WTC11 (cell line): ENCODE measurements at regions not wholly inside any gene's neighbourhood (a gene's known extent, or its start where the extent isn't known, plus 50 kb on each side); places are given as distances from the start of the nearest gene placed in this dataset.

Experiments
- ATAC-seq: fragments of 200-7000 bp; cut with Tn5 transposase; 2 replicates; pipeline ENCODE4 v1.10.0; 2021; ENCODE audit warnings: mild to moderate bottlenecking, moderate library complexity
- CTCF ChIA-PET: fragments of 300-600 bp; sonication (Branson Sonifier 250); formaldehyde crosslinking; loops from one replicate; lab custom pipeline; 2021; ENCODE audit warnings: antibody characterized with exemption; lab: Charles Lee
- POLR2A ChIA-PET: fragments of 350-600 bp; sonication (Branson Sonifier 250); formaldehyde crosslinking; loops from one replicate; lab custom pipeline; 2021; ENCODE audit warnings: antibody characterized with exemption; lab: Charles Lee
- DNase-seq: peaks from one replicate; pipeline ENCODE4 v3.0.0; 2021; ENCODE audit warnings: low spot score
- H3K27ac Mint-ChIP-seq: 2 replicates; pipeline ENCODE4 v1.8.0; 2021; ENCODE audit warnings: mixed read lengths
- H3K27me3 Mint-ChIP-seq: 2 replicates; pipeline ENCODE4 v1.8.0; 2021; ENCODE audit warnings: low read depth, mild to moderate bottlenecking, moderate library complexity, mixed read lengths
- H3K36me3 Mint-ChIP-seq: 2 replicates; pipeline ENCODE4 v1.8.0; 2021; ENCODE audit warnings: mixed read lengths
- H3K4me1 Mint-ChIP-seq: 2 replicates; pipeline ENCODE4 v1.8.0; 2022; ENCODE audit warnings: mixed read lengths
- H3K4me3 Mint-ChIP-seq: 2 replicates; pipeline ENCODE4 v1.8.0; 2021; ENCODE audit warnings: mild to moderate bottlenecking, moderate library complexity, mixed read lengths
- H3K9me3 Mint-ChIP-seq: 2 replicates; pipeline ENCODE4 v1.8.0; 2021; ENCODE audit warnings: mixed read lengths
- ATF1 ChIP-seq: sonication (generic); formaldehyde crosslinking; IDR thresholded peaks from 2 replicates; pipeline ENCODE4 v1.8.1; 2023; ENCODE audit warnings: mild to moderate bottlenecking, moderate library complexity, missing genetic modification reagents
- CREM ChIP-seq: sonication (generic); formaldehyde crosslinking; IDR thresholded peaks from 2 replicates; pipeline ENCODE4 v1.8.1; 2022; ENCODE audit warnings: mild to moderate bottlenecking, missing genetic modification reagents, moderate library complexity
- CTCF ChIP-seq: fragments of 200-600 bp; IDR thresholded peaks from 2 replicates; pipeline ENCODE4 v1.8.0; 2022; ENCODE audit warnings: antibody characterized with exemption
- ETV6 ChIP-seq: sonication (generic); formaldehyde crosslinking; IDR thresholded peaks from 2 replicates; pipeline ENCODE4 v1.8.1; 2022; ENCODE audit warnings: mild to moderate bottlenecking, missing genetic modification reagents
- FOXK1 ChIP-seq: sonication (generic); formaldehyde crosslinking; IDR thresholded peaks from 2 replicates; pipeline ENCODE4 v1.8.0; 2022; ENCODE audit warnings: mild to moderate bottlenecking, moderate library complexity, missing genetic modification reagents
- HMGA2 ChIP-seq: fragments of 250-450 bp; sonication (Bioruptor Pico); IDR thresholded peaks from 2 replicates; pipeline ENCODE4 v1.4.0; 2021; ENCODE audit warnings: mild to moderate bottlenecking, moderate library complexity
- HMGXB4 ChIP-seq: sonication (generic); formaldehyde crosslinking; IDR thresholded peaks from 2 replicates; pipeline ENCODE4 v1.8.1; 2023; ENCODE audit warnings: mild to moderate bottlenecking, moderate library complexity, missing genetic modification reagents
- JUN ChIP-seq: sonication (generic); formaldehyde crosslinking; IDR thresholded peaks from 2 replicates; pipeline ENCODE4 v1.8.0; 2023; ENCODE audit warnings: mild to moderate bottlenecking, missing genetic modification reagents
- KAT7 ChIP-seq: sonication (generic); formaldehyde crosslinking; IDR thresholded peaks from 2 replicates; pipeline ENCODE4 v1.8.1; 2023; ENCODE audit warnings: missing genetic modification reagents, mild to moderate bottlenecking, borderline replicate concordance
- NFYB ChIP-seq: sonication (generic); formaldehyde crosslinking; conservative IDR thresholded peaks from 2 replicates; pipeline ENCODE4 v1.8.0; 2022; ENCODE audit warnings: low read depth, missing genetic modification reagents
- NR1H2 ChIP-seq: sonication (generic); formaldehyde crosslinking; IDR thresholded peaks from 2 replicates; pipeline ENCODE4 v1.9.0; 2021; ENCODE audit warnings: mild to moderate bottlenecking, moderate library complexity, missing genetic modification reagents
- SMAD4 ChIP-seq: sonication (generic); formaldehyde crosslinking; IDR thresholded peaks from 2 replicates; pipeline ENCODE4 v1.8.0; 2022; ENCODE audit warnings: mild to moderate bottlenecking, missing genetic modification reagents
- TEAD4 ChIP-seq: sonication (generic); formaldehyde crosslinking; IDR thresholded peaks from 2 replicates; pipeline ENCODE4 v1.8.0; 2022; ENCODE audit warnings: mild to moderate bottlenecking, missing genetic modification reagents
- ZBTB21 ChIP-seq: sonication (generic); formaldehyde crosslinking; IDR thresholded peaks from 2 replicates; pipeline ENCODE4 v1.8.1; 2023; ENCODE audit warnings: mild to moderate bottlenecking, missing genetic modification reagents, borderline replicate concordance
- ZNF121 ChIP-seq: sonication (generic); formaldehyde crosslinking; IDR thresholded peaks from 2 replicates; pipeline ENCODE4 v1.8.0; 2023; ENCODE audit warnings: missing genetic modification reagents
- ZNF532 ChIP-seq: fragments of 250-450 bp; sonication (Bioruptor Pico); IDR thresholded peaks from 2 replicates; pipeline ENCODE4 v1.9.0; 2021; ENCODE audit warnings: mild to moderate bottlenecking, borderline replicate concordance

GRCh38 chr14:44589180-44589579 lies 82.1 kb upstream of the FSCB start:
- TF ChIP-seq ZBTB21 (CRISPR knock-in tag): no peak
- TF ChIP-seq CREM: no peak
- DNase-seq (no peak), ATAC-seq (no peak)
- ChIA-PET POLR2A (no interaction called here), CTCF (no interaction called here)
- Mint-ChIP-seq H3K27ac (no peak overlapping the region), H3K27me3 (no peaks in the 10 kb centered on the region), H3K36me3 (no peaks in the 10 kb centered on the region), H3K4me1 (no peaks in the 10 kb centered on the region), H3K4me3 (no peak overlapping the region), H3K9me3 (peaks cover 6% of the 10 kb centered on the region)

- ChIA-PET CTCF (no interaction called here), POLR2A (no interaction called here)
- peaks cover 9% of the 10 kb centered on the region; the same call in 1 of the 2 replicates for H3K36me3 Mint-ChIP-seq
- DNase-seq (no peak), ATAC-seq (no peak)
- H3K9me3 Mint-ChIP-seq: peaks cover 23% of the 10 kb centered on the region
- H3K4me3 Mint-ChIP-seq: no peak overlapping the region
- TF ChIP-seq NFYB (CRISPR knock-in tag) (no peak), JUN (no peak), ATF1 (no peak), ZNF532 (no peak), CTCF (no peak)
- no peaks in the 10 kb centered on the region for H3K27me3 Mint-ChIP-seq
- H3K27ac Mint-ChIP-seq: no peak overlapping the region
- H3K4me1 Mint-ChIP-seq: no peaks in the 10 kb centered on the region
Observed at GRCh38 chr14:44586910-44587309, 79.8 kb upstream of the FSCB start.

GRCh38 chr14:44576356-44576755 lies 69.3 kb upstream of the FSCB start:
- Mint-ChIP-seq H3K36me3 (peaks cover 12% of the 10 kb centered on the region; the same call in 1 of the 2 replicates), H3K27ac (no peak overlapping the region), H3K4me1 (no peaks in the 10 kb centered on the region), H3K4me3 (no peak overlapping the region), H3K9me3 (peaks cover 32% of the 10 kb centered on the region), H3K27me3 (no peaks in the 10 kb centered on the region)
- DNase-seq: no peak
- POLR2A ChIA-PET: no interaction called here
- no peak for TF ChIP-seq ETV6
- TF ChIP-seq NR1H2 (CRISPR knock-in tag): no peak
- TF ChIP-seq HMGA2 (CRISPR knock-in tag): no peak
- TF ChIP-seq KAT7: no peak
- no peak for TF ChIP-seq SMAD4
- TF ChIP-seq HMGXB4: no peak
- TF ChIP-seq TEAD4 (CRISPR knock-in tag): no peak
- no peak for TF ChIP-seq ZNF121 (CRISPR knock-in tag)
- no peak for TF ChIP-seq FOXK1
- no peak for ATAC-seq
- CTCF ChIA-PET: no interaction called here
